ENCODE measurements at regions not wholly inside any gene's neighbourhood (a gene's known extent, or its start where the extent isn't known, plus 50 kb on each side); places are given as distances from the start of the nearest gene placed in this dataset.
"Not testable (repeated sequence)": the region's sequence is repeated elsewhere in the genome, so short reads cannot be mapped to it uniquely, and the experiment has no call there.

- DNase-seq, result no peak
Observed at GRCh38 chr4:18670034-18670433, 648.5 kb upstream of the LCORL start.

GRCh38 chr4:18669390-18669789 lies 647.8 kb upstream of the LCORL start:
- no peak for ATAC-seq
- intact Hi-C loops (cut with DNase I), result no loop called here
- no peak for DNase-seq

More at GRCh38 chr4:18670034-18670433, 648.5 kb upstream of the LCORL start:
- intact Hi-C loops (cut with DNase I), result no loop called here
- ATAC-seq, result no peak

- no peak for DNase-seq
- intact Hi-C loops (cut with DNase I), result no loop called here
- ATAC-seq, result no peak
Observed at GRCh38 chr4:18666322-18666721, 644.8 kb upstream of the LCORL start.

- DNase-seq (no peak), ATAC-seq (no peak)
- intact Hi-C loops (cut with DNase I), result no loop called here
Observed at GRCh38 chr4:18664171-18664570, 642.6 kb upstream of the LCORL start.

GRCh38 chr4:18645351-18645750 lies 623.8 kb upstream of the LCORL start:
- intact Hi-C loops (cut with DNase I), result no loop called here
- ATAC-seq (no peak), DNase-seq (no peak)

GRCh38 chr4:18641334-18641733 lies 619.8 kb upstream of the LCORL start:
- ATAC-seq, result no peak
- DNase-seq, result no peak
- intact Hi-C loops (cut with DNase I), result no loop called here

- DNase-seq (no peak), ATAC-seq (no peak)
- intact Hi-C loops (cut with DNase I), result no loop called here
Observed at GRCh38 chr4:18638031-18638430, 616.5 kb upstream of the LCORL start.

- no peak for ATAC-seq
- no peak for DNase-seq
- intact Hi-C loops (cut with DNase I), result no loop called here
Observed at GRCh38 chr4:18636001-18636585, 614.5 kb upstream of the LCORL start.

- ATAC-seq (no peak), DNase-seq (no peak)
- intact Hi-C loops (cut with DNase I), result no loop called here
Observed at GRCh38 chr4:18635531-18635930, 614.0 kb upstream of the LCORL start.

GRCh38 chr4:18631586-18631985 lies 610.0 kb upstream of the LCORL start:
- ATAC-seq (no peak), DNase-seq (no peak)
- intact Hi-C loops (cut with DNase I), result no loop called here

- ATAC-seq (no peak), DNase-seq (no peak)
- intact Hi-C loops (cut with DNase I), result no loop called here
Observed at GRCh38 chr4:18630218-18631110, 608.9 kb upstream of the LCORL start.

- ATAC-seq, result no peak
- no peak for DNase-seq
- intact Hi-C loops (cut with DNase I), result no loop called here
Observed at GRCh38 chr4:18627447-18628005, 606.0 kb upstream of the LCORL start.

GRCh38 chr4:18626996-18627395 lies 605.4 kb upstream of the LCORL start:
- DNase-seq (no peak), ATAC-seq (no peak)
- intact Hi-C loops (cut with DNase I), result no loop called here

GRCh38 chr4:18626366-18626765 lies 604.8 kb upstream of the LCORL start:
- ATAC-seq, result no peak
- DNase-seq, result no peak
- intact Hi-C loops (cut with DNase I), result no loop called here

- no peak for ATAC-seq
- intact Hi-C loops (cut with DNase I), result no loop called here
- DNase-seq, result no peak
Observed at GRCh38 chr4:18621186-18621585, 599.6 kb upstream of the LCORL start.

GRCh38 chr4:18616720-18617119 lies 595.2 kb upstream of the LCORL start:
- ATAC-seq, result no peak

GRCh38 chr4:18611026-18611425 lies 589.5 kb upstream of the LCORL start:
- DNase-seq, result no peak
- no peak for ATAC-seq
- intact Hi-C loops (cut with DNase I), result no loop called here

More at GRCh38 chr4:18616720-18617119, 595.2 kb upstream of the LCORL start:
- intact Hi-C loops (cut with DNase I), result no loop called here
- DNase-seq, result no peak

GRCh38 chr4:18608908-18609533 lies 587.5 kb upstream of the LCORL start:
- intact Hi-C loops (cut with DNase I), result no loop called here
- ATAC-seq (no peak), DNase-seq (no peak)

- ATAC-seq; intact Hi-C loops (cut with DNase I); DNase-seq: not testable (repeated sequence)
Observed at GRCh38 chr4:18602610-18603009, 581.1 kb upstream of the LCORL start.
